Panc1 (cell line): ENCODE measurements at regions not wholly inside any gene's neighbourhood (a gene's known extent, or its start where the extent isn't known, plus 50 kb on each side); places are given as distances from the start of the nearest gene placed in this dataset.
A peak's percentile ranks its signal among the peaks of the same experiment; 100 is the strongest.
"Not testable (repeated sequence)": the region's sequence is repeated elsewhere in the genome, so short reads cannot be mapped to it uniquely, and the experiment has no call there.

Source experiments
- ATAC-seq: fragments of 200-7000 bp; cut with Tn5 transposase; 2 replicates; pipeline ENCODE4 v1.9.1; 2020; ENCODE audit warnings: mild to moderate bottlenecking, moderate library complexity
- BruUV-seq: library from RNA; stranded (reverse); fragments of 400-500 nt; replicated peaks from 2 replicates; lab custom pipeline; 2021; lab: Mats Ljungman, UMichigan
- CTCF ChIA-PET: fragments of 300-600 bp; sonication (Branson Sonifier 250); formaldehyde crosslinking; loops from one replicate; lab custom pipeline; 2022; ENCODE audit warnings: antibody characterized with exemption; lab: Charles Lee
- POLR2A ChIA-PET: fragments of 300-600 bp; sonication (Branson Sonifier 250); formaldehyde crosslinking; loops from one replicate; lab custom pipeline; 2022; ENCODE audit warnings: antibody characterized with exemption; lab: Charles Lee
- DNase-seq: peaks from one replicate; pipeline ENCODE4 v3.0.0-alpha.2; 2010; ENCODE audit warnings: low read depth, low spot score
- H3K27ac ChIP-seq: 2 replicates; pipeline ENCODE4 v1.5.1; 2011; ENCODE audit warnings: mild to moderate bottlenecking, low read length, inconsistent platforms
- H3K27me3 ChIP-seq: fragments of 200-500 bp; sonication (Bioruptor generic); 2 replicates; pipeline ENCODE4 v1.6.0; 2014; ENCODE audit warnings: low read length, inconsistent platforms; ENCODE audit not compliant: control insufficient read depth, insufficient read depth
- H3K36me3 ChIP-seq: fragments of 200-500 bp; sonication (Bioruptor generic); 2 replicates; pipeline ENCODE4 v1.5.1; 2014; ENCODE audit warnings: inconsistent platforms, mild to moderate bottlenecking, low read length, moderate library complexity; ENCODE audit not compliant: control insufficient read depth, insufficient read depth
- H3K4me1 ChIP-seq: 2 replicates; pipeline ENCODE4 v1.5.1; 2011; ENCODE audit warnings: inconsistent platforms, mild to moderate bottlenecking, low read length, moderate library complexity; ENCODE audit not compliant: control insufficient read depth, insufficient read depth
- H3K4me3 ChIP-seq, 2 experiments: 2 replicates each; pipeline ENCODE4 v1.5.1; 2011 to 2012; ENCODE audit warnings: low read depth in 2 of 2, low read length in 2 of 2, mild to moderate bottlenecking in 2 of 2, inconsistent platforms in 1 of 2, moderate library complexity in 1 of 2
- H3K9me3 ChIP-seq: fragments of 200-500 bp; sonication (Bioruptor generic); 2 replicates; pipeline ENCODE4 v1.5.1; 2014; ENCODE audit warnings: low read depth, mild to moderate bottlenecking, inconsistent platforms, low read length, moderate library complexity; ENCODE audit not compliant: control insufficient read depth, insufficient read depth
- CTCF ChIP-seq: fragments of 450-650 bp; IDR thresholded peaks from 2 replicates; pipeline ENCODE4 v1.5.1; 2017; ENCODE audit warnings: mild to moderate bottlenecking
- POLR2AphosphoS5 ChIP-seq: IDR thresholded peaks from 2 replicates; pipeline ENCODE4 v1.6.1; 2012; ENCODE audit warnings: mild to moderate bottlenecking, low read depth, low read length, moderate library complexity
- REST ChIP-seq, 2 experiments: IDR thresholded peaks; 2 replicates each; pipeline ENCODE4 v1.6.1; 2011 to 2012; ENCODE audit warnings: low read depth in 2 of 2, control low read depth in 1 of 2, low read length in 1 of 2, mild to moderate bottlenecking in 1 of 2, moderate library complexity in 1 of 2; ENCODE audit not compliant: insufficient read depth in 1 of 2
- SIN3A ChIP-seq: IDR thresholded peaks from 2 replicates; pipeline ENCODE4 v1.6.1; 2012; ENCODE audit warnings: low read depth, mild to moderate bottlenecking, low read length, moderate library complexity, borderline replicate concordance; ENCODE audit not compliant: insufficient read depth
- in situ Hi-C: cut with HindIII; loops from 2 replicates; pipeline ENCODE4 v1.10.0; 2016; ENCODE audit warnings: low sequenced_read_pairs, low pct_unique_long_range_greater_than_20kb
- intact Hi-C: fragments of 100-400 bp; cut with micrococcal nuclease; formaldehyde crosslinking; loops from one replicate; pipeline ENCODE4 v1.10.0; 2022; ENCODE audit not compliant: unreplicated experiment

- no peak for DNase-seq
- peak overlapping the region; percentile 49 for H3K27ac ChIP-seq
- peak; percentile 73 for ATAC-seq
- CTCF ChIA-PET, result interaction anchor here (0.6 kb wide), 1 partner anchor 74 kb away, joined by 3 read pairs; no protein-coding TSS in a partner anchor
- H3K27me3 ChIP-seq, result no peaks in the 10 kb centered on the region
- BruUV-seq, result no TSS peak
- H3K36me3 ChIP-seq, result no peaks in the 10 kb centered on the region
- H3K4me3 ChIP-seq, result no peak overlapping the region
- no peaks in the 10 kb centered on the region for H3K9me3 ChIP-seq
- POLR2A ChIA-PET, result no interaction called here
- in situ Hi-C loops (no loop called here), intact Hi-C loops (loop anchor here (10.0 kb wide), 1 partner anchor 130 kb away; no protein-coding TSS in a partner anchor)
- peaks cover 20% of the 10 kb centered on the region for H3K4me1 ChIP-seq
- no peak for TF ChIP-seq SIN3A
- TF ChIP-seq CTCF, result no peak
- TF ChIP-seq POLR2AphosphoS5, result no peak
These were observed 63.3 kb downstream of the TMEM235 start for GRCh38 chr17:78294776-78295175.

GRCh38 chr17:78294356-78294755 lies 62.9 kb downstream of the TMEM235 start:
- POLR2A ChIA-PET, result no interaction called here
- H3K27me3 ChIP-seq, result no peaks in the 10 kb centered on the region
- peak overlapping the region; percentile 49 for H3K27ac ChIP-seq
- BruUV-seq, result no TSS peak
- CTCF ChIA-PET, result no interaction called here
- DNase-seq (no peak), ATAC-seq (peak; percentile 41)
- no peaks in the 10 kb centered on the region for H3K36me3 ChIP-seq
- no peak overlapping the region for H3K4me3 ChIP-seq
- intact Hi-C loops, result loop anchor here (10.0 kb wide), 1 partner anchor 130 kb away; no protein-coding TSS in a partner anchor
- peaks cover 20% of the 10 kb centered on the region for H3K4me1 ChIP-seq
- no peaks in the 10 kb centered on the region for H3K9me3 ChIP-seq
- no peak for TF ChIP-seq CTCF
- no peak for TF ChIP-seq REST (IDR thresholded peaks at IDR 0.05; ENCODE audit: insufficient read depth in 1 of 2, low read depth in 2 of 2, low read length in 1 of 2)
- in situ Hi-C loops, result no loop called here

- in situ Hi-C loops, H3K4me3 ChIP-seq, ATAC-seq: not testable (repeated sequence)
These were observed 61.7 kb downstream of the TMEM235 start for GRCh38 chr17:78293151-78293550.

More at GRCh38 chr17:78293151-78293550, 61.7 kb downstream of the TMEM235 start:
- H3K36me3 ChIP-seq, BruUV-seq, H3K9me3 ChIP-seq, H3K27ac ChIP-seq, H3K27me3 ChIP-seq, DNase-seq: not testable (repeated sequence)
- POLR2A ChIA-PET, result interaction anchor here (0.6 to 0.7 kb wide), 2 partner anchors 42 to 125 kb away, joined by 3 to 9 read pairs; no protein-coding TSS in a partner anchor
- H3K4me1 ChIP-seq, result peaks cover 20% of the 10 kb centered on the region
- CTCF ChIA-PET, result interaction anchor here (0.6 kb wide), 1 partner anchor 19 kb away, joined by 8 read pairs; no protein-coding TSS in a partner anchor
- intact Hi-C loops, result loop anchor here (10.0 kb wide), 1 partner anchor 132 kb away; no protein-coding TSS in a partner anchor
